CD8-positive, alpha-beta memory T cell (primary cell): ENCODE measurements at regions not wholly inside any gene's neighbourhood (a gene's known extent, or its start where the extent isn't known, plus 50 kb on each side); places are given as distances from the start of the nearest gene placed in this dataset.
"Not testable (repeated sequence)": the region's sequence is repeated elsewhere in the genome, so short reads cannot be mapped to it uniquely, and the experiment has no call there.

Experiments used
- CTCF ChIA-PET: fragments of 350-600 bp; sonication (Branson Sonifier 250); formaldehyde crosslinking; loops from one replicate; lab custom pipeline; 2021; ENCODE audit warnings: antibody characterized with exemption; lab: Charles Lee
- POLR2A ChIA-PET: fragments of 350-600 bp; sonication (Branson Sonifier 250); formaldehyde crosslinking; loops from one replicate; lab custom pipeline; 2021; ENCODE audit warnings: antibody characterized with exemption; lab: Charles Lee
- DNase-seq, 5 donors: peaks; one replicate each; pipeline versions ENCODE4 v3.0.0 to v3.0.0-alpha.2; 2020 to 2022; ENCODE audit warnings: mixed read lengths in 1 of 5
- H3K27ac ChIP-seq: one replicate; pipeline ENCODE4 v1.7.0; 2013; ENCODE audit warnings: low read depth, mild to moderate bottlenecking, low read length, moderate library complexity
- H3K27me3 ChIP-seq: 2 replicates; pipeline ENCODE4 v1.7.0; 2013; ENCODE audit warnings: low read length, mild to moderate bottlenecking; ENCODE audit not compliant: insufficient read depth, poor library complexity, severe bottlenecking
- H3K36me3 ChIP-seq: 2 replicates; pipeline ENCODE4 v1.7.0; 2013; ENCODE audit warnings: mild to moderate bottlenecking, low read length, moderate library complexity; ENCODE audit not compliant: insufficient read depth
- H3K4me1 ChIP-seq: 2 replicates; pipeline ENCODE4 v1.7.0; 2013; ENCODE audit warnings: mild to moderate bottlenecking, low read length, moderate library complexity; ENCODE audit not compliant: insufficient read depth
- H3K4me3 ChIP-seq: 2 replicates; pipeline ENCODE4 v1.7.0; 2013; ENCODE audit warnings: mild to moderate bottlenecking, low read length
- H3K9me3 ChIP-seq: 2 replicates; pipeline ENCODE4 v1.7.0; 2013; ENCODE audit warnings: mild to moderate bottlenecking, low read length
- H3K27ac Mint-ChIP-seq, 8 donors: one replicate each; pipeline ENCODE4 v1.8.0; 2020 to 2021; ENCODE audit warnings: mixed read lengths in 8 of 8, mild to moderate bottlenecking in 6 of 8, inconsistent platforms in 3 of 8, moderate library complexity in 3 of 8
- H3K27me3 Mint-ChIP-seq, 2 donors: one replicate each; pipeline ENCODE4 v1.8.0; 2020 to 2021; ENCODE audit warnings: mixed read lengths in 2 of 2, mild to moderate bottlenecking in 1 of 2, moderate library complexity in 1 of 2
- H3K36me3 Mint-ChIP-seq, 3 donors: one replicate each; pipeline ENCODE4 v1.8.0; 2020 to 2021; ENCODE audit warnings: mixed read lengths in 3 of 3, inconsistent platforms in 1 of 3, mild to moderate bottlenecking in 1 of 3
- H3K4me1 Mint-ChIP-seq, 3 donors: one replicate each; pipeline ENCODE4 v1.8.0; 2020 to 2021; ENCODE audit warnings: mixed read lengths in 3 of 3, inconsistent platforms in 1 of 3, mild to moderate bottlenecking in 1 of 3
- H3K4me3 Mint-ChIP-seq, 7 donors: one replicate each; pipeline ENCODE4 v1.8.0; 2020 to 2021; ENCODE audit warnings: mixed read lengths in 7 of 7, mild to moderate bottlenecking in 6 of 7, moderate library complexity in 4 of 7, inconsistent platforms in 2 of 7
- H3K9me3 Mint-ChIP-seq, 5 donors: one replicate each; pipeline ENCODE4 v1.8.0; 2020 to 2022; ENCODE audit warnings: mixed read lengths in 5 of 5, mild to moderate bottlenecking in 3 of 5, moderate library complexity in 2 of 5, inconsistent platforms in 1 of 5

DNA sequence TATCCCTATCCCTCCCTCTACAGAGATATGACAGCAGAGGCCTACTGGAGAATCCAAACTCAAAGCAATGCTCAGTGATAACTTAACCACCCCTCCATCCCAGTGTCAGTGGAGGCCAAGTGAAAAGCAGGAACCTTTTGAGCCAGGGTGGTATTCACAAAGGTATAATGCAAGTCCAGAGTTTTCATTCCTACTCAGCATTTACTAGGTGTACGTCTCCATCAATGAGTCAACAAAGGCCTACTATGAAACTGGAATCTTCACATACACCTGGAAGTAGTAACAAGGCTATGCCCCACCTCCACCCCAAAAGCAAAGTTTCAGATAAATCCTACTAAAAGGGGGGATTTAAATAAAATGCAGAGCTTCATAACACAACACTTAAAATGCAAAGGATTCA, 4761.7 kb upstream of the OR11H1 start:
- H3K4me3 ChIP-seq, H3K4me3 Mint-ChIP-seq, H3K36me3 ChIP-seq, H3K4me1 Mint-ChIP-seq, POLR2A ChIA-PET, H3K27ac Mint-ChIP-seq, H3K9me3 ChIP-seq, H3K36me3 Mint-ChIP-seq, H3K27me3 Mint-ChIP-seq, DNase-seq, H3K27ac ChIP-seq, H3K27me3 ChIP-seq, CTCF ChIA-PET, H3K4me1 ChIP-seq: not testable (repeated sequence)
- H3K9me3 Mint-ChIP-seq, result peaks cover 33 to 51% (median 43%) of the 10 kb centered on the region in 5 donors

- H3K36me3 Mint-ChIP-seq, H3K4me3 Mint-ChIP-seq, H3K4me1 ChIP-seq, H3K4me1 Mint-ChIP-seq, POLR2A ChIA-PET, H3K27me3 ChIP-seq, H3K9me3 ChIP-seq, DNase-seq, CTCF ChIA-PET, H3K27ac ChIP-seq, H3K27ac Mint-ChIP-seq, H3K4me3 ChIP-seq, H3K36me3 ChIP-seq, H3K27me3 Mint-ChIP-seq: not testable (repeated sequence)
- peaks cover 33 to 51% (median 48%) of the 10 kb centered on the region in 5 donors for H3K9me3 Mint-ChIP-seq
These were observed 4759.1 kb upstream of the OR11H1 start for GRCh38 chr22:10768875-10769274.

GRCh38 chr22:10771744-10772143, 4756.2 kb upstream of the OR11H1 start:
- H3K36me3 ChIP-seq, H3K4me3 Mint-ChIP-seq, H3K27me3 Mint-ChIP-seq, H3K36me3 Mint-ChIP-seq, H3K4me3 ChIP-seq, H3K27me3 ChIP-seq, H3K9me3 ChIP-seq, CTCF ChIA-PET, H3K4me1 ChIP-seq, DNase-seq, H3K27ac Mint-ChIP-seq, H3K27ac ChIP-seq, POLR2A ChIA-PET, H3K4me1 Mint-ChIP-seq: not testable (repeated sequence)
- H3K9me3 Mint-ChIP-seq, result peaks cover 44 to 55% (median 49%) of the 10 kb centered on the region in 5 donors

- H3K27ac ChIP-seq, H3K4me1 ChIP-seq, H3K36me3 Mint-ChIP-seq, H3K27me3 ChIP-seq, H3K9me3 ChIP-seq, H3K27me3 Mint-ChIP-seq, DNase-seq, H3K4me3 ChIP-seq, H3K4me1 Mint-ChIP-seq, H3K4me3 Mint-ChIP-seq, POLR2A ChIA-PET, H3K36me3 ChIP-seq, H3K27ac Mint-ChIP-seq, CTCF ChIA-PET: not testable (repeated sequence)
- peaks cover 39 to 51% (median 47%) of the 10 kb centered on the region in 5 donors for H3K9me3 Mint-ChIP-seq
These were observed 4754.7 kb upstream of the OR11H1 start for GRCh38 chr22:10773341-10773740.

DNA sequence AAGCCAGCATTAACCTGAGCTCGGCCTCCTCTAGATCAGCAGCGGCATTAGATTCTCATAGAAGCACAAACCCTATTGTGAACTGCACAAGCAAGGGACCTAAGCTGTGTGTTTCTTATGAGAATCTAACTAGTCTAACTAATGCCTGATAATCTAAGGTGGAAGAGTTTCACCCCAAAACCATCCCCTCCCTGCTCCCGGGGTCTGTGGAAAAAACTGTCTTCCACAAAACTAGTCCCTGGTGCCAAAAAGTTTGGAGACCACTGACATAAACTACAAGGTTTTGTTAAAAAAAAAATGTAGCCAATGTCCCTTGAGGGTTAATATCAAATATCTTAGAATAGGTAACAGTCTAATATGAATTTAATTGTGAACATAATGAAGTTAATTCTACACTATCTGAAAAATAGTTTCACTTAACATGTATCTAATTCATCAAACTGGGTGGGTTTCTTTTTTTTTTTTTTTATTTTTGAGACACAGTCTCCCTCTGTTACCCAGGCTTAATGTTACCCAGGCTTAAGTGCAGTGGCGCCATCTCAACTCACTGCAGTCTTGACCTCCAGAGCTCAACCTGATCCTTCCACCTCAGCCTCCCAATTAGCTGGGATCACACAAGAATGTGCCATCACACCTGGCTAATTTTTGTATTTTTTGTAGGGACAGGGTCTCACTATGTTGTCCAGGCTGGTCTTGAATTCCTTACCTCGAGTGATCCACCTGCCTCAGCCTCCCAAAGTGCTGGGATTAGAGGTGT, 4752.2 kb upstream of the OR11H1 start:
- CTCF ChIA-PET, POLR2A ChIA-PET, H3K4me1 Mint-ChIP-seq, H3K27me3 Mint-ChIP-seq, H3K36me3 ChIP-seq, H3K4me3 ChIP-seq, H3K27me3 ChIP-seq, H3K4me1 ChIP-seq, H3K36me3 Mint-ChIP-seq, H3K9me3 ChIP-seq, H3K27ac ChIP-seq, H3K27ac Mint-ChIP-seq, DNase-seq, H3K4me3 Mint-ChIP-seq: not testable (repeated sequence)
- H3K9me3 Mint-ChIP-seq, result peaks cover 47 to 66% (median 59%) of the 10 kb centered on the region in 5 donors

- H3K4me3 Mint-ChIP-seq, CTCF ChIA-PET, POLR2A ChIA-PET, H3K27ac Mint-ChIP-seq, DNase-seq, H3K27ac ChIP-seq, H3K4me3 ChIP-seq, H3K27me3 Mint-ChIP-seq, H3K36me3 ChIP-seq, H3K9me3 ChIP-seq, H3K4me1 Mint-ChIP-seq, H3K36me3 Mint-ChIP-seq, H3K4me1 ChIP-seq, H3K27me3 ChIP-seq: not testable (repeated sequence)
- H3K9me3 Mint-ChIP-seq, result peaks cover 51 to 68% (median 59%) of the 10 kb centered on the region in 5 donors
These were observed 4751.6 kb upstream of the OR11H1 start for GRCh38 chr22:10776358-10776729.

- H3K4me1 ChIP-seq, H3K27me3 Mint-ChIP-seq, CTCF ChIA-PET, H3K27ac ChIP-seq, H3K4me3 ChIP-seq, H3K36me3 ChIP-seq, H3K9me3 ChIP-seq, H3K4me1 Mint-ChIP-seq, DNase-seq, H3K27me3 ChIP-seq, H3K27ac Mint-ChIP-seq, H3K36me3 Mint-ChIP-seq, POLR2A ChIA-PET, H3K4me3 Mint-ChIP-seq: not testable (repeated sequence)
- peaks cover 54 to 72% (median 65%) of the 10 kb centered on the region in 5 donors for H3K9me3 Mint-ChIP-seq
These were observed 4750.3 kb upstream of the OR11H1 start for GRCh38 chr22:10777733-10778132.

- POLR2A ChIA-PET, result no interaction called here
- H3K9me3 Mint-ChIP-seq, result peaks cover 54 to 75% (median 68%) of the 10 kb centered on the region in 5 donors
- Histone ChIP-seq H3K4me1 (no peaks in the 10 kb centered on the region), H3K9me3 (peaks cover 8% of the 10 kb centered on the region), H3K4me3 (no peak overlapping the region), H3K27ac (no peak overlapping the region), H3K36me3 (no peaks in the 10 kb centered on the region), H3K27me3 (no peaks in the 10 kb centered on the region)
- H3K27me3 Mint-ChIP-seq, result no peaks in the 10 kb centered on the region
- no peak for DNase-seq
- CTCF ChIA-PET, result no interaction called here
- no peaks in the 10 kb centered on the region for H3K4me1 Mint-ChIP-seq
- H3K36me3 Mint-ChIP-seq, result peaks cover 0 to 10% (median 0%) of the 10 kb centered on the region in 3 donors
- H3K27ac Mint-ChIP-seq, result no peak overlapping the region
- no peak overlapping the region for H3K4me3 Mint-ChIP-seq
These were observed 4749.6 kb upstream of the OR11H1 start for GRCh38 chr22:10778296-10778814.
